ENCODE measurements at regions not wholly inside any gene's neighbourhood (a gene's known extent, or its start where the extent isn't known, plus 50 kb on each side); places are given as distances from the start of the nearest gene placed in this dataset.

DNA sequence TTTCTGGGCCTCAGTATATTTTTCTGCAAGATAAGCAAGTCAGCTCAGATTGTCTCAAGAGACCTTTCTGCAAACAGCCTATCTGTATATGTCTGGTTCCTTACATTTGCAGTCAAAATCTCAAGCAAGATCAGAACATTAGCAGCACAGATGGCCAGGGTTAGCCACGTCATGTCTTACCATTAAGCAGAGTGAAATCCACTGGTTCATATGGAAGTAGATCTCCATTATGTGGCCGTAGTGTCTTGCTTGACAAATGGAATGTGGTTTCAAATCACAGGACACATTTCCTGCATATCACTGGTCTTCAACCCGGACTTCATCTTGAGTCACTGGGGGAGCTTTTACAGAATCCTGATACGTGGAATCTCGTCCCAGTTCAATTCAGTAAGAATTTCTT lies 500.2 kb downstream of the FBXO15 start:
- Histone ChIP-seq H3K79me2 (ENCODE audit: insufficient read depth, low read length) (no peaks in the 10 kb centered on the region), H3K4me3 (replicated peaks in 1 of 3; ENCODE audit: low read depth in 2 of 3, low read length in 3 of 3) (no peak overlapping the region), H3K27ac (ENCODE audit: low read depth in 1 of 2, low read length in 2 of 2) (no peak overlapping the region), H4K20me1 (ENCODE audit: insufficient read depth, low read length) (no peaks in the 10 kb centered on the region), H3K27me3 (ENCODE audit: control insufficient read depth in 2 of 2, insufficient read depth in 2 of 2, low read length in 2 of 2) (no peaks in the 10 kb centered on the region), H3K36me3 (replicated peaks in 1 of 2; ENCODE audit: control insufficient read depth in 1 of 2, insufficient read depth in 2 of 2, low read length in 2 of 2) (no peaks in the 10 kb centered on the region), H3K9me3 (replicated peaks in 1 of 2; ENCODE audit: control insufficient read depth in 1 of 2, insufficient read depth in 1 of 2, low read length in 2 of 2) (no peaks in the 10 kb centered on the region), H2AFZ (ENCODE audit: insufficient read depth, low read depth, low read length, poor library complexity, severe bottlenecking) (no peak overlapping the region), H3K4me1 (ENCODE audit: control insufficient read depth in 1 of 2, insufficient read depth in 2 of 2, low read length in 2 of 2) (no peaks in the 10 kb centered on the region), H3K9ac (ENCODE audit: insufficient read depth, low read length, poor library complexity, severe bottlenecking) (no peak overlapping the region), H3K4me2 (replicated peaks; ENCODE audit: extremely low read depth, low read length, poor library complexity, severe bottlenecking) (no peak overlapping the region)
- no peaks in the 10 kb centered on the region for H3K4me1 Mint-ChIP-seq
- DNase-seq, result no peak
- no peaks in the 10 kb centered on the region for H3K9me3 Mint-ChIP-seq
- H3K27ac Mint-ChIP-seq, result no peak overlapping the region
- intact Hi-C loops (cut with micrococcal nuclease), result no loop called here
- no peaks in the 10 kb centered on the region for H3K27me3 Mint-ChIP-seq (ENCODE audit: low read depth in 3 of 3)
- 93% methylated on average over 2 of the region's 5 CpGs for WGBS (ENCODE audit: insufficient coverage)
- TF ChIP-seq, protein P1, sequence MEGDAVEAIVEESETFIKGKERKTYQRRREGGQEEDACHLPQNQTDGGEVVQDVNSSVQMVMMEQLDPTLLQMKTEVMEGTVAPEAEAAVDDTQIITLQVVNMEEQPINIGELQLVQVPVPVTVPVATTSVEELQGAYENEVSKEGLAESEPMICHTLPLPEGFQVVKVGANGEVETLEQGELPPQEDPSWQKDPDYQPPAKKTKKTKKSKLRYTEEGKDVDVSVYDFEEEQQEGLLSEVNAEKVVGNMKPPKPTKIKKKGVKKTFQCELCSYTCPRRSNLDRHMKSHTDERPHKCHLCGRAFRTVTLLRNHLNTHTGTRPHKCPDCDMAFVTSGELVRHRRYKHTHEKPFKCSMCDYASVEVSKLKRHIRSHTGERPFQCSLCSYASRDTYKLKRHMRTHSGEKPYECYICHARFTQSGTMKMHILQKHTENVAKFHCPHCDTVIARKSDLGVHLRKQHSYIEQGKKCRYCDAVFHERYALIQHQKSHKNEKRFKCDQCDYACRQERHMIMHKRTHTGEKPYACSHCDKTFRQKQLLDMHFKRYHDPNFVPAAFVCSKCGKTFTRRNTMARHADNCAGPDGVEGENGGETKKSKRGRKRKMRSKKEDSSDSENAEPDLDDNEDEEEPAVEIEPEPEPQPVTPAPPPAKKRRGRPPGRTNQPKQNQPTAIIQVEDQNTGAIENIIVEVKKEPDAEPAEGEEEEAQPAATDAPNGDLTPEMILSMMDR (IDR thresholded peaks at IDR 0.05), result no peak
- H3K4me3 Mint-ChIP-seq, result no peak overlapping the region
- no peaks in the 10 kb centered on the region for H3K36me3 Mint-ChIP-seq

DNA sequence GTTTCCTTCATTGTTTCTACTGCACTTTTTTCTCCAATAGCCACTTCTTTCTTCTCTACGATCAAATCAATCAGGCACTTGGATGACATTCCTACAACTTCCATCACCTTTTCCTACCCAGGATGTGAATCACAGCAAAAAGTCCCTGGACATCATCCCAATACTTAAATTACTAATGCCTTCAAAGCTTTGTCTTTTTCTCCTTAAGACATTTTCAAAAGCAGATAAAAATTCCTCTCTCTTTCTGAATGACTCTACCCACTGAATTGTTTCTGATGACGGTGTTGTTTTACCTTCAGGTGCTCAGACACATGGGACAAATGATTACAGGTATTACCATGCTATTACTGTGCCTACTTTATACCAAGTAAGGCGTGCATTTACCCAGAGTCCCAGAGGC lies 500.9 kb downstream of the FBXO15 start:
- 70% methylated on average over 2 of the region's 3 CpGs for WGBS (ENCODE audit: insufficient coverage)
- Histone ChIP-seq H3K9ac (ENCODE audit: insufficient read depth, low read length, poor library complexity, severe bottlenecking) (no peak overlapping the region), H3K4me3 (replicated peaks in 1 of 3; ENCODE audit: low read depth in 2 of 3, low read length in 3 of 3) (no peak overlapping the region), H4K20me1 (ENCODE audit: insufficient read depth, low read length) (no peaks in the 10 kb centered on the region), H3K79me2 (ENCODE audit: insufficient read depth, low read length) (no peaks in the 10 kb centered on the region), H3K4me2 (replicated peaks; ENCODE audit: extremely low read depth, low read length, poor library complexity, severe bottlenecking) (no peak overlapping the region), H3K27me3 (ENCODE audit: control insufficient read depth in 2 of 2, insufficient read depth in 2 of 2, low read length in 2 of 2) (no peaks in the 10 kb centered on the region), H3K4me1 (ENCODE audit: control insufficient read depth in 1 of 2, insufficient read depth in 2 of 2, low read length in 2 of 2) (no peaks in the 10 kb centered on the region), H3K27ac (ENCODE audit: low read depth in 1 of 2, low read length in 2 of 2) (no peak overlapping the region), H3K9me3 (replicated peaks in 1 of 2; ENCODE audit: control insufficient read depth in 1 of 2, insufficient read depth in 1 of 2, low read length in 2 of 2) (no peaks in the 10 kb centered on the region), H3K36me3 (replicated peaks in 1 of 2; ENCODE audit: control insufficient read depth in 1 of 2, insufficient read depth in 2 of 2, low read length in 2 of 2) (no peaks in the 10 kb centered on the region), H2AFZ (ENCODE audit: insufficient read depth, low read depth, low read length, poor library complexity, severe bottlenecking) (no peak overlapping the region)
- intact Hi-C loops (cut with micrococcal nuclease), result no loop called here
- Mint-ChIP-seq H3K9me3 (no peaks in the 10 kb centered on the region), H3K4me1 (no peaks in the 10 kb centered on the region), H3K4me3 (no peak overlapping the region), H3K27ac (no peak overlapping the region), H3K36me3 (no peaks in the 10 kb centered on the region), H3K27me3 (ENCODE audit: low read depth in 3 of 3) (no peaks in the 10 kb centered on the region)
- no peak for DNase-seq
- TF ChIP-seq, protein P1 (IDR thresholded peaks at IDR 0.05), result no peak

All from CD14-positive monocyte (primary cell).